HepG2 (cell line): ENCODE measurements at regions not wholly inside any gene's neighbourhood (a gene's known extent, or its start where the extent isn't known, plus 50 kb on each side); places are given as distances from the start of the nearest gene placed in this dataset.

Experiments
- ATAC-seq: fragments of 200-7000 bp; cut with Tn5 transposase; 3 replicates; pipeline ENCODE4 v1.9.1; 2020; ENCODE audit warnings: mild to moderate bottlenecking, moderate library complexity
- BruUV-seq: library from RNA; stranded (reverse); fragments of 400-500 nt; replicated peaks from 2 replicates; lab custom pipeline; 2021; lab: Mats Ljungman, UMichigan
- CTCF ChIA-PET: fragments of 300-600 bp; formaldehyde crosslinking; extraction: SDS; loops from one replicate; lab custom pipeline; 2021; ENCODE audit warnings: low total read pairs, inconsistent platforms, low intra/inter-chr PET ratio; lab: Yijun Ruan, JAX
- POLR2A ChIA-PET: fragments of 350-600 bp; sonication (Branson Sonifier 250); formaldehyde crosslinking; loops from one replicate; lab custom pipeline; 2020; ENCODE audit warnings: antibody characterized with exemption, inconsistent platforms; lab: Yijun Ruan, JAX
- DNase-seq: peaks from one replicate; pipeline ENCODE4 v3.0.0-alpha.2; 2015; ENCODE audit warnings: low spot score
- FAIRE-seq: peaks from 3 replicates; lab custom pipeline; 2011; peaks lifted over from hg19 to GRCh38; lab: Jason Lieb, UNC
- H2AFZ ChIP-seq: one replicate; pipeline ENCODE4 v1.6.1; 2011; ENCODE audit warnings: low read length, inconsistent platforms
- H3K27ac ChIP-seq: fragments of 300-600 bp; 3 replicates; pipeline ENCODE4 v1.8.0; 2011; ENCODE audit warnings: mixed run types, mild to moderate bottlenecking, mixed read lengths, low read length, inconsistent platforms; ENCODE audit not compliant: insufficient read depth; ENCODE audit errors: extremely low read length
- H3K27me3 ChIP-seq, 2 experiments: fragments of 200-600 bp in 1 of 2; 2 replicates in 1 of 2; 3 replicates in 1 of 2; pipeline versions ENCODE4 v1.6.0 to v1.8.0; 2011; ENCODE audit warnings: low read length in 2 of 2, mild to moderate bottlenecking in 2 of 2, moderate library complexity in 2 of 2, inconsistent platforms in 1 of 2; ENCODE audit not compliant: insufficient read depth in 2 of 2, control insufficient read depth in 1 of 2
- H3K36me3 ChIP-seq, 2 experiments: fragments of 200-600 bp in 1 of 2; replicated peaks in 1 of 2; 2 replicates in 1 of 2; 3 replicates in 1 of 2; pipeline versions ENCODE4 v1.5.1 to v1.8.0; 2011; ENCODE audit warnings: low read length in 2 of 2, inconsistent platforms in 1 of 2; ENCODE audit not compliant: insufficient read depth in 2 of 2, control insufficient read depth in 1 of 2
- H3K4me1 ChIP-seq: 2 replicates; pipeline ENCODE4 v1.5.1; 2012; ENCODE audit warnings: low read length, inconsistent platforms; ENCODE audit not compliant: insufficient read depth
- H3K4me2 ChIP-seq: 2 replicates; pipeline ENCODE4 v1.6.0; 2011; ENCODE audit warnings: low read depth, low read length, inconsistent platforms
- H3K4me3 ChIP-seq, 3 experiments: fragments of 200-600 bp in 1 of 3; sonication (generic), shearing (Covaris generic) in 1 of 3; replicated peaks in 1 of 3; 2 replicates each; pipeline ENCODE4 v1.5.1; 2011 to 2016; ENCODE audit warnings: low read length in 3 of 3, inconsistent platforms in 2 of 3, low read depth in 2 of 3, mild to moderate bottlenecking in 2 of 3, control low read depth in 1 of 3, mixed read lengths in 1 of 3; ENCODE audit not compliant: insufficient read depth in 1 of 3
- H3K79me2 ChIP-seq: one replicate; pipeline ENCODE4 v1.6.1; 2011; ENCODE audit warnings: low read length, inconsistent platforms; ENCODE audit not compliant: insufficient read depth
- H3K9ac ChIP-seq: 2 replicates; pipeline ENCODE4 v1.6.0; 2011; ENCODE audit warnings: mild to moderate bottlenecking, low read depth, low read length, inconsistent platforms; ENCODE audit not compliant: insufficient read depth
- H3K9me3 ChIP-seq: 2 replicates; pipeline ENCODE4 v1.5.1; 2012; ENCODE audit warnings: mild to moderate bottlenecking, low read length
- H4K20me1 ChIP-seq: 2 replicates; pipeline ENCODE4 v1.6.0; 2011; ENCODE audit warnings: inconsistent platforms, mild to moderate bottlenecking, low read length, moderate library complexity; ENCODE audit not compliant: insufficient read depth
- ATAD3A ChIP-seq: sonication (generic); formaldehyde crosslinking; IDR thresholded peaks from 2 replicates; pipeline ENCODE4 v1.4.0; 2020; ENCODE audit warnings: missing genetic modification reagents
- MTF2 ChIP-seq: sonication (generic); formaldehyde crosslinking; IDR thresholded peaks from 2 replicates; pipeline ENCODE4 v1.5.0; 2020; ENCODE audit warnings: missing genetic modification reagents, borderline replicate concordance
- MXI1 ChIP-seq: IDR thresholded peaks from 3 replicates; pipeline ENCODE4 v1.6.1; 2012; ENCODE audit warnings: low read depth, low read length, inconsistent platforms, borderline replicate concordance
- NFE2 ChIP-seq: sonication (generic); formaldehyde crosslinking; IDR thresholded peaks from 2 replicates; pipeline ENCODE4 v1.4.0; 2020; ENCODE audit warnings: missing genetic modification reagents
- NPAS2 ChIP-seq: sonication (generic); formaldehyde crosslinking; IDR thresholded peaks from 2 replicates; pipeline ENCODE4 v1.8.0; 2022; ENCODE audit warnings: mild to moderate bottlenecking, missing genetic modification reagents, borderline replicate concordance
- TFDP2 ChIP-seq: sonication (generic); formaldehyde crosslinking; IDR thresholded peaks from 2 replicates; pipeline ENCODE4 v1.4.0; 2020; ENCODE audit warnings: missing genetic modification reagents
- ZBTB34 ChIP-seq: sonication (generic); formaldehyde crosslinking; IDR thresholded peaks from 2 replicates; pipeline ENCODE4 v1.8.0; 2022; ENCODE audit warnings: mild to moderate bottlenecking, missing genetic modification reagents
- ZNF275 ChIP-seq: sonication (generic); formaldehyde crosslinking; IDR thresholded peaks from 2 replicates; pipeline ENCODE4 v1.8.0; 2022; ENCODE audit warnings: missing genetic modification reagents, mild to moderate bottlenecking, inconsistent platforms, borderline replicate concordance
- ZNF597 ChIP-seq: sonication (generic); formaldehyde crosslinking; IDR thresholded peaks from 2 replicates; pipeline ENCODE4 v1.5.0; 2020; ENCODE audit warnings: missing genetic modification reagents
- ZNF703 ChIP-seq: sonication (generic); formaldehyde crosslinking; IDR thresholded peaks from 2 replicates; pipeline ENCODE4 v1.5.1; 2020; ENCODE audit warnings: missing genetic modification reagents, mild to moderate bottlenecking, moderate library complexity, borderline replicate concordance
- ZNF720 ChIP-seq: sonication (generic); formaldehyde crosslinking; IDR thresholded peaks from 2 replicates; pipeline ENCODE4 v1.4.0; 2020; ENCODE audit warnings: missing genetic modification reagents
- ZNF781 ChIP-seq: sonication (generic); formaldehyde crosslinking; IDR thresholded peaks from 2 replicates; pipeline ENCODE4 v1.5.1; 2020; ENCODE audit warnings: borderline replicate concordance, mild to moderate bottlenecking, missing genetic modification reagents; ENCODE audit errors: not compliant biosample characterization
- WGBS: methylation state at CpG from one replicate; pipeline ENCODE4 v1.1.6; 2017; ENCODE audit warnings: low lambda C conversion rate; 5-methylcytosine and 5-hydroxymethylcytosine counted together
- in situ Hi-C: cut with HindIII; loops from 2 replicates; pipeline ENCODE4 v1.10.0; 2017; ENCODE audit warnings: low pct_unique_long_range_greater_than_20kb; ENCODE audit not compliant: extremely low pct_ligation_motif_present
- intact Hi-C: fragments of 100-400 bp; cut with micrococcal nuclease; formaldehyde crosslinking; loops from one replicate; pipeline ENCODE4 v1.10.0; 2022; ENCODE audit not compliant: unreplicated experiment

- no TSS peak for BruUV-seq
- in situ Hi-C loops = no loop called here
- FAIRE-seq = no peak
Observed at GRCh38 chr5:25020454-25020853, 375.7 kb upstream of the CDH10 start.

GRCh38 chr5:25009063-25009462, 364.3 kb upstream of the CDH10 start:
- no peak for FAIRE-seq
- TF ChIP-seq ZBTB34 (CRISPR knock-in tag) (no peak), NPAS2 (CRISPR knock-in tag) (no peak), ZNF275 (CRISPR knock-in tag) (no peak), ATAD3A (no peak), NFE2 (no peak), MXI1 (no peak), TFDP2 (no peak), ZNF703 (no peak), ZNF781 (CRISPR knock-in tag) (no peak), ZNF720 (CRISPR knock-in tag) (no peak)

More at GRCh38 chr5:25020454-25020853, 375.7 kb upstream of the CDH10 start:
- H3K9me3 ChIP-seq = peaks cover 81% of the 10 kb centered on the region
- no peak overlapping the region for H3K4me2 ChIP-seq
- H3K4me3 ChIP-seq = no peak overlapping the region
- H3K36me3 ChIP-seq = no peaks in the 10 kb centered on the region
- H3K4me1 ChIP-seq = no peaks in the 10 kb centered on the region
- WGBS = 0% methylated on average over 1 of the region's 1 CpG
- ChIA-PET CTCF (no interaction called here), POLR2A (no interaction called here)
- no peak for DNase-seq
- no peaks in the 10 kb centered on the region for H4K20me1 ChIP-seq
- ATAC-seq = no peak
- no peak overlapping the region for H3K27ac ChIP-seq
- H3K27me3 ChIP-seq = no peaks in the 10 kb centered on the region
- TF ChIP-seq ZNF597 (CRISPR knock-in tag) = no peak
- no peak for TF ChIP-seq MTF2 (CRISPR knock-in tag)
- H2AFZ ChIP-seq = no peak overlapping the region
- H3K9ac ChIP-seq = no peak overlapping the region
- no peaks in the 10 kb centered on the region for H3K79me2 ChIP-seq
- intact Hi-C loops = no loop called here

More at GRCh38 chr5:25009063-25009462, 364.3 kb upstream of the CDH10 start:
- no TSS peak for BruUV-seq
- Histone ChIP-seq H3K9ac (no peak overlapping the region), H3K9me3 (peaks cover 66% of the 10 kb centered on the region), H3K4me3 (no peak overlapping the region), H3K4me2 (no peak overlapping the region), H3K27me3 (no peaks in the 10 kb centered on the region), H3K4me1 (no peaks in the 10 kb centered on the region), H3K27ac (no peak overlapping the region), H2AFZ (no peak overlapping the region), H3K36me3 (no peaks in the 10 kb centered on the region), H3K79me2 (no peaks in the 10 kb centered on the region), H4K20me1 (no peaks in the 10 kb centered on the region)
- in situ Hi-C loops (no loop called here), intact Hi-C loops (no loop called here)
- ChIA-PET CTCF (no interaction called here), POLR2A (no interaction called here)
- DNase-seq = no peak
- WGBS = 48% methylated on average over 9 of the region's 9 CpGs
- no peak for ATAC-seq
